ENCODE measurements at regions not wholly inside any gene's neighbourhood (a gene's known extent, or its start where the extent isn't known, plus 50 kb on each side); places are given as distances from the start of the nearest gene placed in this dataset.

DNA sequence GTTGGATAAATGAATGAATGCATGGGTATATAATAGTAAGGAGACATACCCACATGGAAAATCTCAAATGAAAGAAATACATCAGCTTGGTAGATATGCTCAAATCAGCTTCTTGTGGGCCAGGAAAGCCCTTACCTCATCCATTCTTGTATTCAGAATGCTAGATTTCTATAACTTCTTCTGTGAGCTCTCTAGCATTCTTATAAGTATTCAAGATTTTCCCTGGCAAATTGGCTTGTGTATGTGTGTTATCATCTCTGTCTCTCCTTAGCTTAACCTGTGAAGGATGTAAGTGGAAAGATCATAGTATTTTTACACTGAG lies 100.8 kb downstream of the OR2B2 start:
- TF ChIP-seq, protein P1, sequence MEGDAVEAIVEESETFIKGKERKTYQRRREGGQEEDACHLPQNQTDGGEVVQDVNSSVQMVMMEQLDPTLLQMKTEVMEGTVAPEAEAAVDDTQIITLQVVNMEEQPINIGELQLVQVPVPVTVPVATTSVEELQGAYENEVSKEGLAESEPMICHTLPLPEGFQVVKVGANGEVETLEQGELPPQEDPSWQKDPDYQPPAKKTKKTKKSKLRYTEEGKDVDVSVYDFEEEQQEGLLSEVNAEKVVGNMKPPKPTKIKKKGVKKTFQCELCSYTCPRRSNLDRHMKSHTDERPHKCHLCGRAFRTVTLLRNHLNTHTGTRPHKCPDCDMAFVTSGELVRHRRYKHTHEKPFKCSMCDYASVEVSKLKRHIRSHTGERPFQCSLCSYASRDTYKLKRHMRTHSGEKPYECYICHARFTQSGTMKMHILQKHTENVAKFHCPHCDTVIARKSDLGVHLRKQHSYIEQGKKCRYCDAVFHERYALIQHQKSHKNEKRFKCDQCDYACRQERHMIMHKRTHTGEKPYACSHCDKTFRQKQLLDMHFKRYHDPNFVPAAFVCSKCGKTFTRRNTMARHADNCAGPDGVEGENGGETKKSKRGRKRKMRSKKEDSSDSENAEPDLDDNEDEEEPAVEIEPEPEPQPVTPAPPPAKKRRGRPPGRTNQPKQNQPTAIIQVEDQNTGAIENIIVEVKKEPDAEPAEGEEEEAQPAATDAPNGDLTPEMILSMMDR (conservative IDR thresholded peaks at IDR 0.05), result no peak
- Histone ChIP-seq H3K27ac (ENCODE audit: insufficient read length, low read depth, low read length) (peak overlapping the region; percentile 74), H3K27me3 (ENCODE audit: insufficient read depth, low read length) (no peaks in the 10 kb centered on the region)

More for the DNA sequence above, 100.8 kb downstream of the OR2B2 start:
- DNase-seq, result no peak
- Mint-ChIP-seq H3K4me3 (peak overlapping the region; percentile 90 to 98), H3K27me3 (ENCODE audit: low read depth) (peaks cover 4% of the 10 kb centered on the region; the same call in 1 of the 2 replicates), H3K36me3 (ENCODE audit: insufficient read depth in 1 of 3, low read depth in 3 of 3) (peaks cover 0 to 7% (median 2%) of the 10 kb centered on the region in 3 experiments; a peak in 3 of 7 replicates), H3K4me1 (peaks cover 39 to 45% of the 10 kb centered on the region in 2 experiments), H3K9me3 (no peaks in the 10 kb centered on the region; a peak in 2 of 5 replicates), H3K27ac (peak overlapping the region in 2 of 3 experiments; percentile 66 to 99; a peak in 4 of 7 replicates)
- H2BK120ac ChIP-seq (ENCODE audit: low read depth, low read length, poor library complexity, severe bottlenecking), result no peak overlapping the region
- no peak overlapping the region for H2BK20ac ChIP-seq (ENCODE audit: low read depth, low read length, poor library complexity, severe bottlenecking)
- H3K9me3 ChIP-seq (ENCODE audit: control insufficient read depth, low read depth, low read length), result no peaks in the 10 kb centered on the region
- no peaks in the 10 kb centered on the region; the same call in 1 of the 2 replicates for H3K4me1 ChIP-seq (ENCODE audit: insufficient read depth, low read length)
- H4K5ac ChIP-seq (ENCODE audit: insufficient read length, low read depth, low read length), result no peak overlapping the region
- H2BK5ac ChIP-seq (ENCODE audit: insufficient read length, low read length), result no peak overlapping the region
- no peak overlapping the region for H3T11ph ChIP-seq (ENCODE audit: low read length)
- no peak overlapping the region for H2AK5ac ChIP-seq (ENCODE audit: insufficient read length, low read length)
- no peak overlapping the region for H2AFZ ChIP-seq (ENCODE audit: low read length)
- H3K4me2 ChIP-seq (ENCODE audit: insufficient read depth, insufficient read length, low read length), result peak overlapping the region; percentile 91
- no peak overlapping the region for H4K91ac ChIP-seq (ENCODE audit: insufficient read length, low read depth, low read length)
- no peak overlapping the region for H4K8ac ChIP-seq (replicated peaks; ENCODE audit: insufficient read length, low read depth, low read length)
- H3K14ac ChIP-seq (ENCODE audit: insufficient read depth, low read length), result no peak overlapping the region
- H3K4ac ChIP-seq (ENCODE audit: low read depth, low read length), result no peak overlapping the region
- no peak overlapping the region for H3K18ac ChIP-seq (ENCODE audit: insufficient read length, low read depth, low read length)
- no peak overlapping the region for H3K23ac ChIP-seq (ENCODE audit: insufficient read length, low read depth, low read length)
- no peak overlapping the region for H2BK12ac ChIP-seq (ENCODE audit: insufficient read length, low read depth, low read length)
- H4K20me1 ChIP-seq (ENCODE audit: control insufficient read depth, insufficient read depth, insufficient read length), result no peaks in the 10 kb centered on the region
- peak overlapping the region; percentile 30 for H3K9ac ChIP-seq (ENCODE audit: extremely low read depth, insufficient read length, low read length)
- H3K23me2 ChIP-seq (ENCODE audit: insufficient read length, low read depth, low read length, poor library complexity, severe bottlenecking), result peaks cover 21% of the 10 kb centered on the region
- H3K79me1 ChIP-seq (ENCODE audit: insufficient read depth, low read depth, low read length, poor library complexity, severe bottlenecking), result no peaks in the 10 kb centered on the region
- no peak overlapping the region for H2BK15ac ChIP-seq (ENCODE audit: low read depth, low read length)
- H3K79me2 ChIP-seq (ENCODE audit: insufficient read depth, low read length), result no peaks in the 10 kb centered on the region
- H3K56ac ChIP-seq (ENCODE audit: insufficient read length, low read depth, low read length), result no peak overlapping the region
